ENCODE measurements at regions not wholly inside any gene's neighbourhood (a gene's known extent, or its start where the extent isn't known, plus 50 kb on each side); places are given as distances from the start of the nearest gene placed in this dataset.

GRCh38 chr3:72633121-72633520 is 215.1 kb downstream of the SHQ1 start:
- DNase-seq (ENCODE audit: low spot score), result no peak
- intact Hi-C loops (cut with micrococcal nuclease), result loop anchor here (5.0 to 10.0 kb wide), 2 partner anchors 656 to 908 kb away; partner anchors contain the start of gene EIF4E3
- Mint-ChIP-seq H3K27ac (peak overlapping the region; percentile 85), H3K27me3 (ENCODE audit: insufficient read depth) (peaks cover 3% of the 10 kb centered on the region), H3K4me3 (peak overlapping the region; percentile 17), H3K36me3 (ENCODE audit: low read depth) (peaks cover 2% of the 10 kb centered on the region), H3K4me1 (ENCODE audit: low read depth) (peaks cover 62% of the 10 kb centered on the region), H3K9me3 (peaks cover 17% of the 10 kb centered on the region)

DNA sequence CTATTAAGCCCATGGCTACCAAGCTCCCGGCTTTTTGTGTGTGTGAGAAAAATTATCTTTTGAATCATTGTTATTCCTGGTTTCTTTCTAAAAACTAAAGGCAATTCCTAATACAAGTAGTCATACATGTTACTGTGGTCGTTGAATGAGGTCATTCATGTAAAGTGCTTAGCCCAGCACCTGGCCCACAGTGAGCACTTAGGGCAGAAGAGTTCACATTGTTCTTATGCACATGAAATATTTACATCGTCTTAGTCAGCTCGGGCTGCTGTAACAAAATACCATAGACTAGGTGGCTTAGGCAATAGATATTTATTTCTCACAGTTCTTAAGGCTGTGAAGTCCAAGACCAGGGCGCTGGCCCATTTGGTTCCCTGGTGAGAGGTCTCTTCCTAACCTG is 216.1 kb downstream of the SHQ1 start:
- DNase-seq (ENCODE audit: low spot score), result no peak
- peaks cover 17% of the 10 kb centered on the region for H3K9me3 Mint-ChIP-seq
- peaks cover 2% of the 10 kb centered on the region for H3K36me3 Mint-ChIP-seq (ENCODE audit: low read depth)
- H3K4me1 Mint-ChIP-seq (ENCODE audit: low read depth), result peaks cover 66% of the 10 kb centered on the region
- H3K27me3 Mint-ChIP-seq (ENCODE audit: insufficient read depth), result peaks cover 3% of the 10 kb centered on the region
- no peak overlapping the region for H3K27ac Mint-ChIP-seq
- intact Hi-C loops (cut with micrococcal nuclease), result loop anchor here (5.0 to 10.0 kb wide), 2 partner anchors 655 to 907 kb away; partner anchors contain the start of gene EIF4E3
- H3K4me3 Mint-ChIP-seq, result no peak overlapping the region

DNA sequence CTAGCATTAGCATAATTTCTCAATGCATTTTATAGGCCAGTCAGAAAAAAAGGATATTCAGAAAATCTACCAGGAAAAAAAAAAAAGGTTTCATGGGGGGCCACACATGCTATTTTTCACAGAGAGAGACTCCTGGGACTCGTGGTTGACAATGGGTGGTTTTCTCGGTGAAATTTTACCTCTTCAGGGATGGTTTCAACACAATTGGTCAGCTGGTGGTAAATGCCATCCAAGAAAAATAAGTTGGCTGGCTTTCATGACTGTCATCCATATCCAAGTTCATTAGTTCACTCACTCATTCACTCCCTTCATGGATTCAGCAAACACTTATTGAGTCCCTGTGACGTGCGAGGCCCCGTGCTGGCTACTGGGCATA is 217.3 kb downstream of the SHQ1 start:
- DNase-seq (ENCODE audit: low spot score), result no peak
- H3K27ac Mint-ChIP-seq, result no peak overlapping the region
- H3K4me3 Mint-ChIP-seq, result no peak overlapping the region
- peaks cover 17% of the 10 kb centered on the region for H3K9me3 Mint-ChIP-seq
- intact Hi-C loops (cut with micrococcal nuclease), result loop anchor here (5.0 to 10.0 kb wide), 2 partner anchors 654 to 906 kb away; partner anchors contain the start of gene EIF4E3
- peaks cover 3% of the 10 kb centered on the region for H3K27me3 Mint-ChIP-seq (ENCODE audit: insufficient read depth)
- H3K36me3 Mint-ChIP-seq (ENCODE audit: low read depth), result peaks cover 2% of the 10 kb centered on the region
- peaks cover 65% of the 10 kb centered on the region for H3K4me1 Mint-ChIP-seq (ENCODE audit: low read depth)

- Mint-ChIP-seq H3K27me3 (ENCODE audit: insufficient read depth) (peaks cover 3% of the 10 kb centered on the region), H3K9me3 (peaks cover 17% of the 10 kb centered on the region), H3K36me3 (ENCODE audit: low read depth) (peaks cover 2% of the 10 kb centered on the region), H3K4me1 (ENCODE audit: low read depth) (peaks cover 70% of the 10 kb centered on the region), H3K27ac (peak overlapping the region; percentile 40), H3K4me3 (no peak overlapping the region)
- DNase-seq (ENCODE audit: low spot score), result no peak
- intact Hi-C loops (cut with micrococcal nuclease), result loop anchor here (5.0 to 10.0 kb wide), 2 partner anchors 653 to 906 kb away; partner anchors contain the start of gene EIF4E3
Measured at GRCh38 chr3:72630327-72630968, 217.8 kb downstream of the SHQ1 start.

DNA sequence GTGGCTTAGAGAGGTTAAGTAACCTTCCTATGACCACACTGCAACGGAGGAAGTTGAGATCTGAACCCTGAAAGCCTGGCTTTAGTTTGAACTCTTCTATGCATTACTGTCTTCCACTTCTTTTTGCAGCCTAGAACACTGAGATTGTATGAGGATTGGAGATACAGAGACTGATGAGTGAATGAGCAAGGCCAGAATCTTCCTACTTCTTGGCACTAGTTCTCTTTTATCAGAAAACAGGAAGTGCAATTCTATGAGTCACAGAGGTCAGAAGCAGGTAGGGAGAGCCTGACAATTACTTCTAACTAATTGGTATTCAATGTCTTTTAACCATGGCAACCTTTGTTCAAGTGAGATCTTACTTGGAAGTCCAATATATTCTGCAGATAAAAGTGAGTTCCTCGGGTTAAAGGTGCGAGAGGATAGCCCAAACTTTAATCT is 219.0 kb downstream of the SHQ1 start:
- H3K9me3 Mint-ChIP-seq, result peaks cover 17% of the 10 kb centered on the region
- H3K4me3 Mint-ChIP-seq, result peak overlapping the region; percentile 1
- no peak for DNase-seq (ENCODE audit: low spot score)
- intact Hi-C loops (cut with micrococcal nuclease), result loop anchor here (1.0 to 2.0 kb wide), 3 partner anchors 108 to 290 kb away; no protein-coding TSS in a partner anchor
- H3K36me3 Mint-ChIP-seq (ENCODE audit: low read depth), result peaks cover 2% of the 10 kb centered on the region
- peak overlapping the region; percentile 89 for H3K27ac Mint-ChIP-seq
- peaks cover 3% of the 10 kb centered on the region for H3K27me3 Mint-ChIP-seq (ENCODE audit: insufficient read depth)
- H3K4me1 Mint-ChIP-seq (ENCODE audit: low read depth), result peaks cover 64% of the 10 kb centered on the region

DNA sequence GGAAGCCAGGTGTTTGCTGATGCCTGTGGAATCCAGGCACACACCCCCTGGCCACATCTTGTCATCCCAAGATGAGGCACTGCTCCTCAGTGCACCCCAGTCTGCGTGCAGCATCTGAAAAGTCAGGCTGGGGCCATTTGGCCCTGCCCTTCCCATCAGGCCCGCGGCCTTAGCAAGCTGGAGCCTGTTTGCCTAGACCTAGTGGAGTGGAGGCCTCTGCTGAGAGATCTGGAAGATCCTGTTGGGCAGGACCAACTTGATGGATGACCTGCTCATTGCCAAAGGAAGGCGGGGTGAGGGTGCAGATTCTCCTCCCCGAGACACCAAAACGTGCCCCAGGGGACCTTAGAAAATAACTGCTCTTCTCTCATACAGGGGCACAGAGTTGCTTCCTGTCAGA is 220.2 kb downstream of the SHQ1 start:
- peaks cover 2% of the 10 kb centered on the region for H3K36me3 Mint-ChIP-seq (ENCODE audit: low read depth)
- H3K27me3 Mint-ChIP-seq (ENCODE audit: insufficient read depth), result peaks cover 1% of the 10 kb centered on the region
- intact Hi-C loops (cut with micrococcal nuclease), result loop anchor here (2.0 kb wide), 1 partner anchor 289 kb away; no protein-coding TSS in a partner anchor
- DNase-seq (ENCODE audit: low spot score), result no peak
- H3K4me1 Mint-ChIP-seq (ENCODE audit: low read depth), result peaks cover 54% of the 10 kb centered on the region
- H3K4me3 Mint-ChIP-seq, result no peak overlapping the region
- peaks cover 15% of the 10 kb centered on the region for H3K9me3 Mint-ChIP-seq
- H3K27ac Mint-ChIP-seq, result peak overlapping the region; percentile 89

DNA sequence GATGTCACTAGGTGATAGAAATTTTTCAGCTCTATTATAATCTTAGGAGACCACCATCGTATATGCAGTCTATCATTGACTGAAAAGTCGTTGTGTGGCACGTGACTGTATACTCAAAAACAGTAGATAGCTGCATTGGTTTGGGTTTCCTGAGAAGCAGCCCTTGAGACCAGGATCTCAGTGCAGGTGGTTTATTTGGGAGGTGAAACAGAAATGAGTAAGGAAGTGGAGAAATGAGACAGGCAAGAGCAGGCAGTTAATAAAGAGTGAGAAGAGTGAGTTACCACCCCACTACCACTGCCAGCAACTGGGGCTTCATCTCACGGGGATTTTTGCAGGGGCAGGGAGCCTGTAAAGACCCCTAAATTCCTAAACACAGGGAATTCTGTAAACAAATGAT is 221.0 kb downstream of the SHQ1 start:
- Mint-ChIP-seq H3K27me3 (ENCODE audit: insufficient read depth) (peaks cover 1% of the 10 kb centered on the region), H3K36me3 (ENCODE audit: low read depth) (peaks cover 2% of the 10 kb centered on the region), H3K27ac (peak overlapping the region; percentile 82), H3K4me1 (ENCODE audit: low read depth) (peaks cover 50% of the 10 kb centered on the region), H3K9me3 (peaks cover 13% of the 10 kb centered on the region), H3K4me3 (peak overlapping the region; percentile 39)
- intact Hi-C loops (cut with micrococcal nuclease), result no loop called here
- DNase-seq (ENCODE audit: low spot score), result no peak

- Mint-ChIP-seq H3K4me1 (ENCODE audit: low read depth) (peaks cover 50% of the 10 kb centered on the region), H3K4me3 (no peak overlapping the region), H3K27me3 (ENCODE audit: insufficient read depth) (peaks cover 1% of the 10 kb centered on the region), H3K27ac (no peak overlapping the region), H3K9me3 (peaks cover 8% of the 10 kb centered on the region), H3K36me3 (ENCODE audit: low read depth) (peaks cover 1% of the 10 kb centered on the region)
- intact Hi-C loops (cut with micrococcal nuclease), result no loop called here
- DNase-seq (ENCODE audit: low spot score), result no peak
Measured at GRCh38 chr3:72625602-72626337, 222.5 kb downstream of the SHQ1 start.

- H3K9me3 Mint-ChIP-seq, result peaks cover 8% of the 10 kb centered on the region
- DNase-seq (ENCODE audit: low spot score), result no peak
- H3K27me3 Mint-ChIP-seq (ENCODE audit: insufficient read depth), result no peaks in the 10 kb centered on the region
- H3K36me3 Mint-ChIP-seq (ENCODE audit: low read depth), result peaks cover 1% of the 10 kb centered on the region
- intact Hi-C loops (cut with micrococcal nuclease), result no loop called here
- H3K4me1 Mint-ChIP-seq (ENCODE audit: low read depth), result peaks cover 40% of the 10 kb centered on the region
- no peak overlapping the region for H3K4me3 Mint-ChIP-seq
- no peak overlapping the region for H3K27ac Mint-ChIP-seq
Measured at GRCh38 chr3:72624656-72625055, 223.6 kb downstream of the SHQ1 start.

- peaks cover 24% of the 10 kb centered on the region for H3K9me3 Mint-ChIP-seq
- H3K27me3 Mint-ChIP-seq (ENCODE audit: insufficient read depth), result no peaks in the 10 kb centered on the region
- no peak overlapping the region for H3K27ac Mint-ChIP-seq
- no peak overlapping the region for H3K4me3 Mint-ChIP-seq
- H3K4me1 Mint-ChIP-seq (ENCODE audit: low read depth), result peaks cover 16% of the 10 kb centered on the region
- intact Hi-C loops (cut with micrococcal nuclease), result no loop called here
- no peak for DNase-seq (ENCODE audit: low spot score)
- no peaks in the 10 kb centered on the region for H3K36me3 Mint-ChIP-seq (ENCODE audit: low read depth)
Measured at GRCh38 chr3:72618739-72619138, 229.5 kb downstream of the SHQ1 start.

- no peaks in the 10 kb centered on the region for H3K36me3 Mint-ChIP-seq (ENCODE audit: low read depth)
- peaks cover 17% of the 10 kb centered on the region for H3K4me1 Mint-ChIP-seq (ENCODE audit: low read depth)
- no peak overlapping the region for H3K27ac Mint-ChIP-seq
- H3K4me3 Mint-ChIP-seq, result no peak overlapping the region
- intact Hi-C loops (cut with micrococcal nuclease), result no loop called here
- H3K9me3 Mint-ChIP-seq, result peaks cover 24% of the 10 kb centered on the region
- no peak for DNase-seq (ENCODE audit: low spot score)
- no peaks in the 10 kb centered on the region for H3K27me3 Mint-ChIP-seq (ENCODE audit: insufficient read depth)
Measured at GRCh38 chr3:72617424-72618024, 230.7 kb downstream of the SHQ1 start.

DNA sequence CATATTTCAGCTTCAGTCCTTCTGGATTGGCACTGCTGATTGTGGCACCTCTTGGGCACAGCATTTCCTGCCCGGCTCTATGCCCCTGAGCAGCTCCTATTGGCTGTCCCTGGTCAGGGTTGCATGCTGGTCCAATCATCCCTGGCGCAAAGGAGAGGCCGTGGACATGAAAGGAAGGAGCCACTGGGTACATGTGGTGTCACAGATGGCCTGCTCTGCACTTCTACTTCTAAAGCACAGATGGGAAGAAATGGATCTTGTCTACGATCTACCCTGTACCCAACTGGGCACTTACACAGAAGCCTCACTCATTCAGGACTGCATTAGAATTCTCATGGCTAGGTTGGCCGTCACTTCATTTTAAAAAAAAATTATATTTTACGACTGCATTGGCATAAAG is 232.5 kb downstream of the SHQ1 start:
- Mint-ChIP-seq H3K27me3 (ENCODE audit: insufficient read depth) (no peaks in the 10 kb centered on the region), H3K9me3 (peaks cover 24% of the 10 kb centered on the region), H3K27ac (no peak overlapping the region), H3K36me3 (ENCODE audit: low read depth) (no peaks in the 10 kb centered on the region), H3K4me1 (ENCODE audit: low read depth) (peaks cover 17% of the 10 kb centered on the region), H3K4me3 (no peak overlapping the region)
- DNase-seq (ENCODE audit: low spot score), result no peak
- intact Hi-C loops (cut with micrococcal nuclease), result no loop called here

- H3K4me3 Mint-ChIP-seq, result no peak overlapping the region
- no peaks in the 10 kb centered on the region for H3K36me3 Mint-ChIP-seq (ENCODE audit: low read depth)
- H3K27me3 Mint-ChIP-seq (ENCODE audit: insufficient read depth), result no peaks in the 10 kb centered on the region
- no peak for DNase-seq (ENCODE audit: low spot score)
- peak overlapping the region; percentile 67 for H3K27ac Mint-ChIP-seq
- intact Hi-C loops (cut with micrococcal nuclease), result no loop called here
- H3K9me3 Mint-ChIP-seq, result peaks cover 20% of the 10 kb centered on the region
- peaks cover 17% of the 10 kb centered on the region for H3K4me1 Mint-ChIP-seq (ENCODE audit: low read depth)
Measured at GRCh38 chr3:72615182-72615581, 233.1 kb downstream of the SHQ1 start.

All from activated T-helper 1 cell treated with anti-CD3 and anti-CD28 coated beads, Interleukin-12 subunit alpha, Interleukin-12 subunit beta, Interleukin-2, Interleukin-4 antibody, amounts not matched to agents 30 ng/mL and 10 ng/mL and 1 ng/mL, durations not matched to agents 14 hours and 24 hours and 36 hours (primary cell).